DMS53 (cell line): ENCODE measurements at regions not wholly inside any gene's neighbourhood (a gene's known extent, or its start where the extent isn't known, plus 50 kb on each side); places are given as distances from the start of the nearest gene placed in this dataset.

Source experiments
- DNase-seq: peaks from one replicate; lab custom pipeline; 2025; lab: John Stamatoyannopoulos, UW

GRCh38 chr7:53965716-53966115, 576.5 kb upstream of the VSTM2A start:
- no peak for DNase-seq

GRCh38 chr7:53983480-53983879, 558.7 kb upstream of the VSTM2A start:
- no peak for DNase-seq

GRCh38 chr7:53984776-53985175, 557.4 kb upstream of the VSTM2A start:
- peak; percentile 8 for DNase-seq

- no peak for DNase-seq
These were observed 553.8 kb upstream of the VSTM2A start for GRCh38 chr7:53988376-53988775.

- DNase-seq = peak; percentile 58
These were observed 549.0 kb upstream of the VSTM2A start for GRCh38 chr7:53993224-53993623.

- no peak for DNase-seq
These were observed 545.3 kb upstream of the VSTM2A start for GRCh38 chr7:53996876-53997275.

GRCh38 chr7:54014765-54015164, 527.4 kb upstream of the VSTM2A start:
- peak; percentile 57 for DNase-seq

GRCh38 chr7:54015251-54015650, 526.9 kb upstream of the VSTM2A start:
- peak; percentile 81 for DNase-seq

GRCh38 chr7:54037873-54038272, 504.3 kb upstream of the VSTM2A start:
- no peak for DNase-seq

GRCh38 chr7:54060643-54061042, 481.5 kb upstream of the VSTM2A start:
- peak; percentile 38 for DNase-seq

GRCh38 chr7:54066643-54067042, 475.5 kb upstream of the VSTM2A start:
- no peak for DNase-seq

- DNase-seq = no peak
These were observed 472.3 kb upstream of the VSTM2A start for GRCh38 chr7:54069843-54070242.

GRCh38 chr7:54072710-54073109, 469.5 kb upstream of the VSTM2A start:
- no peak for DNase-seq

GRCh38 chr7:54076616-54077015, 465.6 kb upstream of the VSTM2A start:
- DNase-seq = peak; percentile 9

GRCh38 chr7:54080525-54080924, 461.6 kb upstream of the VSTM2A start:
- DNase-seq = no peak

GRCh38 chr7:54080971-54081370, 461.2 kb upstream of the VSTM2A start:
- no peak for DNase-seq

- DNase-seq = no peak
These were observed 457.8 kb upstream of the VSTM2A start for GRCh38 chr7:54084340-54084739.

GRCh38 chr7:54090652-54091213, 451.4 kb upstream of the VSTM2A start:
- DNase-seq = no peak

GRCh38 chr7:54091322-54091721, 450.9 kb upstream of the VSTM2A start:
- DNase-seq = no peak

- no peak for DNase-seq
These were observed 444.3 kb upstream of the VSTM2A start for GRCh38 chr7:54097886-54098285.

GRCh38 chr7:54109501-54109900, 432.7 kb upstream of the VSTM2A start:
- DNase-seq = no peak

- no peak for DNase-seq
These were observed 430.2 kb upstream of the VSTM2A start for GRCh38 chr7:54111814-54112511.

- DNase-seq = no peak
These were observed 429.6 kb upstream of the VSTM2A start for GRCh38 chr7:54112567-54112966.
